ENCODE measurements at regions not wholly inside any gene's neighbourhood (a gene's known extent, or its start where the extent isn't known, plus 50 kb on each side); places are given as distances from the start of the nearest gene placed in this dataset.

GRCh38 chr20:39338469-39339376 is 376.6 kb downstream of the DHX35 start:
- no peak for TF ChIP-seq CTCF (IDR thresholded peaks at IDR 0.05; ENCODE audit: control insufficient read depth, extremely low read depth, insufficient read depth)
- no peak overlapping the region for H3K4me3 ChIP-seq (ENCODE audit: low read depth, low read length)
- DNase-seq (ENCODE audit: low read depth), result no peak

- no peak for DNase-seq (ENCODE audit: low read depth)
- no peak overlapping the region for H3K4me3 ChIP-seq (ENCODE audit: low read depth, low read length)
- no peak for TF ChIP-seq CTCF (IDR thresholded peaks at IDR 0.05; ENCODE audit: control insufficient read depth, extremely low read depth, insufficient read depth)
Observed at GRCh38 chr20:39333211-39333610, 371.1 kb downstream of the DHX35 start.

- no peak for TF ChIP-seq CTCF (IDR thresholded peaks at IDR 0.05; ENCODE audit: control insufficient read depth, extremely low read depth, insufficient read depth)
- no peak for DNase-seq (ENCODE audit: low read depth)
- H3K4me3 ChIP-seq (ENCODE audit: low read depth, low read length), result no peak overlapping the region
Observed at GRCh38 chr20:39328347-39328746, 366.2 kb downstream of the DHX35 start.

GRCh38 chr20:39326050-39326449 is 363.9 kb downstream of the DHX35 start:
- TF ChIP-seq CTCF (IDR thresholded peaks at IDR 0.05; ENCODE audit: control insufficient read depth, extremely low read depth, insufficient read depth), result no peak
- H3K4me3 ChIP-seq (ENCODE audit: low read depth, low read length), result no peak overlapping the region
- no peak for DNase-seq (ENCODE audit: low read depth)

- DNase-seq (ENCODE audit: low read depth), result no peak
- TF ChIP-seq CTCF (IDR thresholded peaks at IDR 0.05; ENCODE audit: control insufficient read depth, extremely low read depth, insufficient read depth), result no peak
- no peak overlapping the region for H3K4me3 ChIP-seq (ENCODE audit: low read depth, low read length)
Observed at GRCh38 chr20:39318911-39319310, 356.8 kb downstream of the DHX35 start.

GRCh38 chr20:39312676-39313075 is 350.5 kb downstream of the DHX35 start:
- no peak for TF ChIP-seq CTCF (IDR thresholded peaks at IDR 0.05; ENCODE audit: control insufficient read depth, extremely low read depth, insufficient read depth)
- DNase-seq (ENCODE audit: low read depth), result no peak
- no peak overlapping the region for H3K4me3 ChIP-seq (ENCODE audit: low read depth, low read length)
